GM06990 (cell line): ENCODE measurements at regions not wholly inside any gene's neighbourhood (a gene's known extent, or its start where the extent isn't known, plus 50 kb on each side); places are given as distances from the start of the nearest gene placed in this dataset.
"Not testable (repeated sequence)": the region's sequence is repeated elsewhere in the genome, so short reads cannot be mapped to it uniquely, and the experiment has no call there.

Source experiments
- DNase-seq: peaks from one replicate; pipeline ENCODE4 v3.0.0-alpha.2; 2011; ENCODE audit not compliant: insufficient read length; ENCODE audit errors: extremely low read depth
- H3K27me3 ChIP-seq: replicated peaks from 2 replicates; pipeline ENCODE4 v1.6.0; 2011; ENCODE audit warnings: low read length; ENCODE audit not compliant: control insufficient read depth, insufficient read depth
- H3K36me3 ChIP-seq: 2 replicates; pipeline ENCODE4 v1.5.1; 2011; ENCODE audit warnings: low read length; ENCODE audit not compliant: control insufficient read depth, insufficient read depth
- H3K4me3 ChIP-seq: replicated peaks from 2 replicates; pipeline ENCODE4 v1.5.1; 2011; ENCODE audit warnings: low read depth, mild to moderate bottlenecking, control low read depth, low read length
- TF ChIP-seq, protein P1 (sequence below): IDR thresholded peaks from 2 replicates; pipeline ENCODE4 v1.5.1; 2011; ENCODE audit warnings: low read length, control low read depth, mild to moderate bottlenecking, inconsistent platforms; ENCODE audit not compliant: insufficient read depth, poor library complexity, severe bottlenecking

DNA sequence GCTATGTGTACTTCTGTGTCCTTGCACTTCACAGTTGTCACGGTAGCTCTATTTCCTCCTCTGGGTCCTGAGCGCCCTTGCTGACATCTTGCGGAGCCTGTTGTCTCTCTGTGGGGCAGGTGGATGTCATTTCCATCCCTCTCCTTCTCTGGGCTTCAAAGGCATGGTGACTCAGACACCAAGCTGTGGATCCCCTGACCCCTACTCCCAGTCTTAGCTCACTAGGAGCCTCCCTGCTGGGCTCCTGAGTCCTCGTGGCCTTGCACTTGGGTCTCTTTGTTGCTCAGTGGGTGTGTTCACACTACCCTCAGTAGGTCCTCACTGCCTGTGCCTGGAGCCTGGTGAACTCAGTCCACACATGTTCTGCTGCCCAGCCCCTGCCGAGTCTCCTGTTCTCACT, 100.3 kb upstream of the PAX2 start:
- no peak overlapping the region for H3K4me3 ChIP-seq
- no peak for DNase-seq
- TF ChIP-seq, protein P1, sequence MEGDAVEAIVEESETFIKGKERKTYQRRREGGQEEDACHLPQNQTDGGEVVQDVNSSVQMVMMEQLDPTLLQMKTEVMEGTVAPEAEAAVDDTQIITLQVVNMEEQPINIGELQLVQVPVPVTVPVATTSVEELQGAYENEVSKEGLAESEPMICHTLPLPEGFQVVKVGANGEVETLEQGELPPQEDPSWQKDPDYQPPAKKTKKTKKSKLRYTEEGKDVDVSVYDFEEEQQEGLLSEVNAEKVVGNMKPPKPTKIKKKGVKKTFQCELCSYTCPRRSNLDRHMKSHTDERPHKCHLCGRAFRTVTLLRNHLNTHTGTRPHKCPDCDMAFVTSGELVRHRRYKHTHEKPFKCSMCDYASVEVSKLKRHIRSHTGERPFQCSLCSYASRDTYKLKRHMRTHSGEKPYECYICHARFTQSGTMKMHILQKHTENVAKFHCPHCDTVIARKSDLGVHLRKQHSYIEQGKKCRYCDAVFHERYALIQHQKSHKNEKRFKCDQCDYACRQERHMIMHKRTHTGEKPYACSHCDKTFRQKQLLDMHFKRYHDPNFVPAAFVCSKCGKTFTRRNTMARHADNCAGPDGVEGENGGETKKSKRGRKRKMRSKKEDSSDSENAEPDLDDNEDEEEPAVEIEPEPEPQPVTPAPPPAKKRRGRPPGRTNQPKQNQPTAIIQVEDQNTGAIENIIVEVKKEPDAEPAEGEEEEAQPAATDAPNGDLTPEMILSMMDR, result no peak
- no peaks in the 10 kb centered on the region for H3K27me3 ChIP-seq
- H3K36me3 ChIP-seq, result no peaks in the 10 kb centered on the region

- no peak for DNase-seq
- Histone ChIP-seq H3K4me3 (no peak overlapping the region), H3K36me3 (no peaks in the 10 kb centered on the region), H3K27me3 (no peaks in the 10 kb centered on the region)
- TF ChIP-seq, protein P1, result no peak
Observed at GRCh38 chr10:100645613-100646392, 99.6 kb upstream of the PAX2 start.

GRCh38 chr10:100647928-100648327, 97.5 kb upstream of the PAX2 start:
- Histone ChIP-seq H3K4me3 (no peak overlapping the region), H3K27me3 (no peaks in the 10 kb centered on the region), H3K36me3 (no peaks in the 10 kb centered on the region)
- DNase-seq, result no peak
- TF ChIP-seq, protein P1, result no peak

DNA sequence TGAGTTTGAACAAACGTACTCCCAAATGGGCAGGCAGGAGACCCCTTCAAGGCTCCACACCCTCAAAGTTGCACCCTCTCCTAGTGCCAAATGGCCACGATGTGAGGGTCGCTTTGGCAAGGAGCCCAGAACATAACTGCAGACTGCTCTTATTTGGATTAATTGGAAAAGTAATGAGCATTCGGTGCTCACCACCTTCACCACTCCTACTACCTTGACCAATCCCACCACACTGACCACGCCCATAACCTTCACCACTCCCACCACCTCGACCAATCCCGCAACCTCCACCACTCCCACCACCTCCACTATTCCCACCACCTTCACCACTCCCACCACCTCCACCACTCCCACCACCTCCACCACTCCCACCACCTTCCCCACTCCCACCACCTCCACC, 94.7 kb upstream of the PAX2 start:
- DNase-seq, result no peak
- H3K4me3 ChIP-seq, result no peak overlapping the region
- peaks cover 3% of the 10 kb centered on the region; the same call in 1 of the 2 replicates for H3K27me3 ChIP-seq
- TF ChIP-seq, protein P1, result no peak
- H3K36me3 ChIP-seq, result no peaks in the 10 kb centered on the region

DNA sequence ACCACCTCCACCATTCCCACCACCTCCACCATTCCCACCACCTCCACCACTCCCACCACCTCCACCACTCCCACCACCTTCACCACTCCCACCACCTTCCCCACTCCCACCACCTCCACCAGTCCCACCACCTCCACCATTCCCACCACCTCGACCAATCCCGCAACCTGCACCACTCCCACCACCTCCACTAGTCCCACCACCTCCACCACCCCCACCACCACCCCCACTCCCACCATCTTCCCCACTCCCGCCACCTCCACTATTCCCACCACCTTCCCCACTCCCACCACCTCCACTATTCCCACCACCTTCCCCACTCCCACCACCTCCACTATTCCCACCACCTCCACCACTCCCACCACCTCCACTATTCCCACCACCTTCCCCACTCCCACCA, 94.3 kb upstream of the PAX2 start:
- H3K36me3 ChIP-seq, H3K4me3 ChIP-seq, H3K27me3 ChIP-seq, DNase-seq: not testable (repeated sequence)

- no peaks in the 10 kb centered on the region for H3K36me3 ChIP-seq
- TF ChIP-seq, protein P1, result no peak
- peaks cover 3% of the 10 kb centered on the region; the same call in 1 of the 2 replicates for H3K27me3 ChIP-seq
- DNase-seq, result no peak
- no peak overlapping the region for H3K4me3 ChIP-seq
Observed at GRCh38 chr10:100651916-100652315, 93.5 kb upstream of the PAX2 start.
